SK-N-SH treated with all-trans-retinoic acid at 6 μM for 48 hours (cell line): ENCODE measurements at regions not wholly inside any gene's neighbourhood (a gene's known extent, or its start where the extent isn't known, plus 50 kb on each side); places are given as distances from the start of the nearest gene placed in this dataset.
A peak's percentile ranks its signal among the peaks of the same experiment; 100 is the strongest.

Experiments used
- ATAC-seq: fragments of 200-7000 bp; cut with Tn5 transposase; 3 replicates; pipeline ENCODE4 v1.9.1; 2020; ENCODE audit warnings: mild to moderate bottlenecking, moderate library complexity
- ARNTL ChIP-seq: fragments of 450-650 bp; formaldehyde crosslinking; IDR thresholded peaks from 2 replicates; pipeline ENCODE4 v1.5.0; 2020; ENCODE audit warnings: low read depth, mild to moderate bottlenecking, moderate library complexity, borderline replicate concordance
- BACH2 ChIP-seq: fragments of 250-450 bp; sonication (Bioruptor Pico); IDR thresholded peaks from 2 replicates; pipeline ENCODE4 v1.9.0; 2021; ENCODE audit warnings: mild to moderate bottlenecking, borderline replicate concordance
- CSDC2 ChIP-seq: fragments of 250-450 bp; sonication (Bioruptor Pico); IDR thresholded peaks from 2 replicates; pipeline ENCODE4 v1.5.0; 2020; ENCODE audit warnings: mild to moderate bottlenecking, moderate library complexity
- CSRNP3 ChIP-seq: fragments of 250-450 bp; sonication (Bioruptor Pico); IDR thresholded peaks from 2 replicates; pipeline ENCODE4 v1.5.1; 2021; ENCODE audit warnings: mild to moderate bottlenecking, moderate library complexity
- ESRRG ChIP-seq: fragments of 250-450 bp; sonication (Bioruptor Pico); IDR thresholded peaks from 2 replicates; pipeline ENCODE4 v1.6.1; 2021; ENCODE audit warnings: mild to moderate bottlenecking
- ISL1 ChIP-seq: fragments of 250-450 bp; sonication (Bioruptor Pico); IDR thresholded peaks from 2 replicates; pipeline ENCODE4 v2.1.2; 2022; ENCODE audit warnings: mild to moderate bottlenecking, moderate library complexity
- OSR1 ChIP-seq: fragments of 250-450 bp; sonication (Bioruptor Pico); IDR thresholded peaks from 2 replicates; pipeline ENCODE4 v1.8.0; 2022; ENCODE audit warnings: moderate library complexity, mild to moderate bottlenecking, inconsistent platforms
- PPARA ChIP-seq: fragments of 250-450 bp; sonication (Bioruptor Pico); IDR thresholded peaks from 2 replicates; pipeline ENCODE4 v1.5.0; 2020; ENCODE audit warnings: mild to moderate bottlenecking, borderline replicate concordance
- RARB ChIP-seq: fragments of 250-450 bp; sonication (Bioruptor Pico); IDR thresholded peaks from 2 replicates; pipeline ENCODE4 v1.8.0; 2021; ENCODE audit warnings: mild to moderate bottlenecking, moderate library complexity
- SNAI2 ChIP-seq: fragments of 250-450 bp; sonication (Bioruptor Pico); IDR thresholded peaks from 2 replicates; pipeline ENCODE4 v1.5.0; 2020; ENCODE audit warnings: mild to moderate bottlenecking, moderate library complexity
- TOX ChIP-seq: fragments of 250-450 bp; sonication (Bioruptor Pico); IDR thresholded peaks from 2 replicates; pipeline ENCODE4 v1.8.0; 2021; ENCODE audit warnings: mild to moderate bottlenecking, moderate library complexity, borderline replicate concordance
- ZC3H10 ChIP-seq: fragments of 250-450 bp; sonication (Bioruptor Pico); IDR thresholded peaks from 2 replicates; pipeline ENCODE4 v1.5.1; 2021; ENCODE audit warnings: mild to moderate bottlenecking, moderate library complexity
- ZFP3 ChIP-seq: fragments of 250-450 bp; sonication (Bioruptor Pico); IDR thresholded peaks from 2 replicates; pipeline ENCODE4 v1.5.0; 2020; ENCODE audit warnings: mild to moderate bottlenecking, moderate library complexity
- ZFP30 ChIP-seq: fragments of 450-650 bp; formaldehyde crosslinking; IDR thresholded peaks from 2 replicates; pipeline ENCODE4 v1.5.0; 2022; ENCODE audit warnings: mild to moderate bottlenecking, moderate library complexity
- ZNF70 ChIP-seq: fragments of 450-650 bp; formaldehyde crosslinking; IDR thresholded peaks from 2 replicates; pipeline ENCODE4 v1.5.0; 2020; ENCODE audit warnings: mild to moderate bottlenecking, moderate library complexity
- ZNF8 ChIP-seq: fragments of 450-650 bp; formaldehyde crosslinking; IDR thresholded peaks from 2 replicates; pipeline ENCODE4 v1.5.0; 2020; ENCODE audit warnings: mild to moderate bottlenecking, moderate library complexity
- TF ChIP-seq, protein P1 (sequence below): fragments of 250-450 bp; sonication (Bioruptor Pico); IDR thresholded peaks from 2 replicates; pipeline ENCODE4 v1.8.0; 2021; ENCODE audit warnings: low read depth, mild to moderate bottlenecking, moderate library complexity, borderline replicate concordance
- TF ChIP-seq, protein P2 (sequence below): fragments of 250-450 bp; sonication (Bioruptor Pico); IDR thresholded peaks from 2 replicates; pipeline ENCODE4 v1.5.1; 2020; ENCODE audit warnings: low read depth, mild to moderate bottlenecking, moderate library complexity
- TF ChIP-seq, protein P3 (sequence below): fragments of 250-450 bp; sonication (Bioruptor Pico); IDR thresholded peaks from 2 replicates; pipeline ENCODE4 v1.8.0; 2020; ENCODE audit warnings: mild to moderate bottlenecking, moderate library complexity, borderline replicate concordance
- TF ChIP-seq, protein P4 (sequence below): fragments of 250-450 bp; sonication (Bioruptor Pico); IDR thresholded peaks from 2 replicates; pipeline ENCODE4 v1.5.0; 2020; ENCODE audit warnings: mild to moderate bottlenecking, moderate library complexity

- no peak for ATAC-seq
- TF ChIP-seq ISL1 (no peak), ZFP30 (no peak), ZFP3 (no peak), OSR1 (CRISPR knock-in tag) (no peak)
- TF ChIP-seq, protein P1, sequence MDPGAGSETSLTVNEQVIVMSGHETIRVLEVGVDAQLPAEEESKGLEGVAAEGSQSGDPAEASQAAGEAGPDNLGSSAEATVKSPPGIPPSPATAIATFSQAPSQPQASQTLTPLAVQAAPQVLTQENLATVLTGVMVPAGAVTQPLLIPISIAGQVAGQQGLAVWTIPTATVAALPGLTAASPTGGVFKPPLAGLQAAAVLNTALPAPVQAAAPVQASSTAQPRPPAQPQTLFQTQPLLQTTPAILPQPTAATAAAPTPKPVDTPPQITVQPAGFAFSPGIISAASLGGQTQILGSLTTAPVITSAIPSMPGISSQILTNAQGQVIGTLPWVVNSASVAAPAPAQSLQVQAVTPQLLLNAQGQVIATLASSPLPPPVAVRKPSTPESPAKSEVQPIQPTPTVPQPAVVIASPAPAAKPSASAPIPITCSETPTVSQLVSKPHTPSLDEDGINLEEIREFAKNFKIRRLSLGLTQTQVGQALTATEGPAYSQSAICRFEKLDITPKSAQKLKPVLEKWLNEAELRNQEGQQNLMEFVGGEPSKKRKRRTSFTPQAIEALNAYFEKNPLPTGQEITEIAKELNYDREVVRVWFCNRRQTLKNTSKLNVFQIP (CRISPR knock-in tag), result no peak
- TF ChIP-seq, protein P2, sequence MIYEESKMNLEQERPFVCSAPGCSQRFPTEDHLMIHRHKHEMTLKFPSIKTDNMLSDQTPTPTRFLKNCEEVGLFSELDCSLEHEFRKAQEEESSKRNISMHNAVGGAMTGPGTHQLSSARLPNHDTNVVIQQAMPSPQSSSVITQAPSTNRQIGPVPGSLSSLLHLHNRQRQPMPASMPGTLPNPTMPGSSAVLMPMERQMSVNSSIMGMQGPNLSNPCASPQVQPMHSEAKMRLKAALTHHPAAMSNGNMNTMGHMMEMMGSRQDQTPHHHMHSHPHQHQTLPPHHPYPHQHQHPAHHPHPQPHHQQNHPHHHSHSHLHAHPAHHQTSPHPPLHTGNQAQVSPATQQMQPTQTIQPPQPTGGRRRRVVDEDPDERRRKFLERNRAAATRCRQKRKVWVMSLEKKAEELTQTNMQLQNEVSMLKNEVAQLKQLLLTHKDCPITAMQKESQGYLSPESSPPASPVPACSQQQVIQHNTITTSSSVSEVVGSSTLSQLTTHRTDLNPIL (CRISPR knock-in tag), result no peak
Observed at GRCh38 chr1:234896477-234897389, 231.9 kb downstream of the TOMM20 start.

GRCh38 chr1:234893725-234894630 is 234.7 kb downstream of the TOMM20 start:
- ATAC-seq, result peak; percentile 41; the same call in 2 of the 3 replicates
- TF ChIP-seq CSRNP3 (CRISPR knock-in tag) (no peak), ARNTL (CRISPR knock-in tag) (no peak), ZNF70 (CRISPR knock-in tag) (no peak), ZNF8 (CRISPR knock-in tag) (no peak), ESRRG (CRISPR knock-in tag) (no peak), BACH2 (CRISPR knock-in tag) (no peak), OSR1 (CRISPR knock-in tag) (no peak), ZFP3 (no peak), ZFP30 (no peak), SNAI2 (CRISPR knock-in tag) (no peak), CSDC2 (CRISPR knock-in tag) (no peak), ZC3H10 (CRISPR knock-in tag) (no peak)
- TF ChIP-seq, protein P3, sequence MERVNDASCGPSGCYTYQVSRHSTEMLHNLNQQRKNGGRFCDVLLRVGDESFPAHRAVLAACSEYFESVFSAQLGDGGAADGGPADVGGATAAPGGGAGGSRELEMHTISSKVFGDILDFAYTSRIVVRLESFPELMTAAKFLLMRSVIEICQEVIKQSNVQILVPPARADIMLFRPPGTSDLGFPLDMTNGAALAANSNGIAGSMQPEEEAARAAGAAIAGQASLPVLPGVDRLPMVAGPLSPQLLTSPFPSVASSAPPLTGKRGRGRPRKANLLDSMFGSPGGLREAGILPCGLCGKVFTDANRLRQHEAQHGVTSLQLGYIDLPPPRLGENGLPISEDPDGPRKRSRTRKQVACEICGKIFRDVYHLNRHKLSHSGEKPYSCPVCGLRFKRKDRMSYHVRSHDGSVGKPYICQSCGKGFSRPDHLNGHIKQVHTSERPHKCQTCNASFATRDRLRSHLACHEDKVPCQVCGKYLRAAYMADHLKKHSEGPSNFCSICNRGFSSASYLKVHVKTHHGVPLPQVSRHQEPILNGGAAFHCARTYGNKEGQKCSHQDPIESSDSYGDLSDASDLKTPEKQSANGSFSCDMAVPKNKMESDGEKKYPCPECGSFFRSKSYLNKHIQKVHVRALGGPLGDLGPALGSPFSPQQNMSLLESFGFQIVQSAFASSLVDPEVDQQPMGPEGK (CRISPR knock-in tag), result no peak
- TF ChIP-seq, protein P4, sequence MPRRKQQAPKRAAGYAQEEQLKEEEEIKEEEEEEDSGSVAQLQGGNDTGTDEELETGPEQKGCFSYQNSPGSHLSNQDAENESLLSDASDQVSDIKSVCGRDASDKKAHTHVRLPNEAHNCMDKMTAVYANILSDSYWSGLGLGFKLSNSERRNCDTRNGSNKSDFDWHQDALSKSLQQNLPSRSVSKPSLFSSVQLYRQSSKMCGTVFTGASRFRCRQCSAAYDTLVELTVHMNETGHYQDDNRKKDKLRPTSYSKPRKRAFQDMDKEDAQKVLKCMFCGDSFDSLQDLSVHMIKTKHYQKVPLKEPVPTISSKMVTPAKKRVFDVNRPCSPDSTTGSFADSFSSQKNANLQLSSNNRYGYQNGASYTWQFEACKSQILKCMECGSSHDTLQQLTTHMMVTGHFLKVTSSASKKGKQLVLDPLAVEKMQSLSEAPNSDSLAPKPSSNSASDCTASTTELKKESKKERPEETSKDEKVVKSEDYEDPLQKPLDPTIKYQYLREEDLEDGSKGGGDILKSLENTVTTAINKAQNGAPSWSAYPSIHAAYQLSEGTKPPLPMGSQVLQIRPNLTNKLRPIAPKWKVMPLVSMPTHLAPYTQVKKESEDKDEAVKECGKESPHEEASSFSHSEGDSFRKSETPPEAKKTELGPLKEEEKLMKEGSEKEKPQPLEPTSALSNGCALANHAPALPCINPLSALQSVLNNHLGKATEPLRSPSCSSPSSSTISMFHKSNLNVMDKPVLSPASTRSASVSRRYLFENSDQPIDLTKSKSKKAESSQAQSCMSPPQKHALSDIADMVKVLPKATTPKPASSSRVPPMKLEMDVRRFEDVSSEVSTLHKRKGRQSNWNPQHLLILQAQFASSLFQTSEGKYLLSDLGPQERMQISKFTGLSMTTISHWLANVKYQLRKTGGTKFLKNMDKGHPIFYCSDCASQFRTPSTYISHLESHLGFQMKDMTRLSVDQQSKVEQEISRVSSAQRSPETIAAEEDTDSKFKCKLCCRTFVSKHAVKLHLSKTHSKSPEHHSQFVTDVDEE (CRISPR knock-in tag), result no peak

- TF ChIP-seq, protein P3 (CRISPR knock-in tag), result no peak
- no peak for TF ChIP-seq ZC3H10 (CRISPR knock-in tag)
- TF ChIP-seq OSR1 (CRISPR knock-in tag), result no peak
- TF ChIP-seq PPARA, result no peak
- TF ChIP-seq ISL1, result no peak
- TF ChIP-seq TOX (CRISPR knock-in tag), result no peak
- TF ChIP-seq ESRRG (CRISPR knock-in tag), result no peak
- TF ChIP-seq ARNTL (CRISPR knock-in tag), result no peak
- no peak for TF ChIP-seq RARB
- TF ChIP-seq SNAI2 (CRISPR knock-in tag), result no peak
- TF ChIP-seq, protein P2 (CRISPR knock-in tag), result no peak
- ATAC-seq, result no peak
Observed at GRCh38 chr1:234893359-234893724, 235.3 kb downstream of the TOMM20 start.
